Liver (tissue), 7 donors: ENCODE measurements at regions not wholly inside any gene's neighbourhood (a gene's known extent, or its start where the extent isn't known, plus 50 kb on each side); places are given as distances from the start of the nearest gene placed in this dataset.

ENCODE experiments used
- DNase-seq: peaks from one replicate; pipeline ENCODE4 v3.0.0-alpha.2; 2017; ENCODE audit warnings: low spot score
- H3K27ac ChIP-seq, 2 donors: one replicate each; pipeline ENCODE4 v1.7.0; 2013; ENCODE audit warnings: inconsistent platforms in 2 of 2, low read length in 2 of 2, control low read depth in 1 of 2, low read depth in 1 of 2, mild to moderate bottlenecking in 1 of 2
- H3K27me3 ChIP-seq, 4 donors: one replicate each; pipeline versions ENCODE4 v1.6.1 to v1.7.0; 2013; ENCODE audit warnings: low read length in 3 of 4, inconsistent platforms in 1 of 4, mild to moderate bottlenecking in 1 of 4, moderate library complexity in 1 of 4; ENCODE audit not compliant: control insufficient read depth in 4 of 4, insufficient read depth in 4 of 4
- H3K36me3 ChIP-seq, 4 donors: one replicate each; pipeline versions ENCODE4 v1.6.1 to v1.7.0; 2013; ENCODE audit warnings: low read length in 3 of 4, mild to moderate bottlenecking in 3 of 4, low read depth in 1 of 4, moderate library complexity in 1 of 4; ENCODE audit not compliant: control insufficient read depth in 4 of 4, insufficient read depth in 3 of 4
- H3K4me1 ChIP-seq, 4 donors: one replicate each; pipeline versions ENCODE4 v1.6.1 to v1.7.0; 2013; ENCODE audit warnings: low read length in 3 of 4, mild to moderate bottlenecking in 3 of 4, moderate library complexity in 1 of 4; ENCODE audit not compliant: control insufficient read depth in 4 of 4, insufficient read depth in 4 of 4
- H3K4me3 ChIP-seq, 3 donors: one replicate each; pipeline versions ENCODE4 v1.6.1 to v1.7.0; 2013; ENCODE audit warnings: low read length in 3 of 3, control low read depth in 1 of 3, low read depth in 1 of 3, mild to moderate bottlenecking in 1 of 3
- H3K9ac ChIP-seq, 2 donors: one replicate each; pipeline ENCODE4 v1.7.0; 2013; ENCODE audit warnings: low read length in 2 of 2, mild to moderate bottlenecking in 2 of 2, moderate library complexity in 2 of 2, control low read depth in 1 of 2, low read depth in 1 of 2
- H3K9me3 ChIP-seq, 4 donors: one replicate each; pipeline versions ENCODE4 v1.6.1 to v1.7.0; 2013; ENCODE audit warnings: low read length in 3 of 4; ENCODE audit not compliant: control insufficient read depth in 4 of 4
- EGR1 ChIP-seq, 2 donors: IDR thresholded peaks; 2 replicates each; pipeline ENCODE4 v1.6.1; 2016 to 2018; ENCODE audit warnings: antibody characterized with exemption in 2 of 2, low read depth in 2 of 2
- FOXA2 ChIP-seq: IDR thresholded peaks from 2 replicates; pipeline ENCODE4 v1.6.1; 2016; ENCODE audit warnings: antibody characterized with exemption
- GABPA ChIP-seq, 2 donors: IDR thresholded peaks in 1 of 2; conservative IDR thresholded peaks in 1 of 2; 2 replicates each; pipeline ENCODE4 v1.6.1; 2016; ENCODE audit warnings: antibody characterized with exemption in 2 of 2, mild to moderate bottlenecking in 1 of 2, moderate library complexity in 1 of 2
- HNF4A ChIP-seq, 2 donors: conservative IDR thresholded peaks; 2 replicates each; pipeline ENCODE4 v1.6.1; 2016; ENCODE audit warnings: antibody characterized with exemption in 2 of 2, mild to moderate bottlenecking in 2 of 2
- JUND ChIP-seq, 2 donors: IDR thresholded peaks; 2 replicates each; pipeline ENCODE4 v1.6.1; 2016; ENCODE audit warnings: antibody characterized with exemption in 2 of 2
- NR2F2 ChIP-seq: IDR thresholded peaks from 2 replicates; pipeline ENCODE4 v1.6.1; 2016; ENCODE audit warnings: antibody characterized with exemption
- RAD21 ChIP-seq, 2 donors: IDR thresholded peaks; 2 replicates each; pipeline ENCODE4 v1.6.1; 2016; ENCODE audit warnings: antibody characterized with exemption in 2 of 2, mild to moderate bottlenecking in 2 of 2
- RXRA ChIP-seq, 2 donors: IDR thresholded peaks; 2 replicates each; pipeline ENCODE4 v1.6.1; 2017 to 2018; ENCODE audit warnings: antibody characterized with exemption in 2 of 2, mild to moderate bottlenecking in 1 of 2
- SP1 ChIP-seq: IDR thresholded peaks from 2 replicates; pipeline ENCODE4 v1.6.1; 2018; ENCODE audit warnings: antibody characterized with exemption, mild to moderate bottlenecking
- TAF1 ChIP-seq: conservative IDR thresholded peaks from 2 replicates; pipeline ENCODE4 v1.6.1; 2016; ENCODE audit warnings: antibody characterized with exemption, mild to moderate bottlenecking
- WGBS: extraction: QIAGEN DNeasy Blood & Tissue Kit; methylation state at CpG from one replicate; pipeline ENCODE4 v1.1.7; 2013; 5-methylcytosine and 5-hydroxymethylcytosine counted together
- TF ChIP-seq, protein P1 (sequence below): IDR thresholded peaks from 2 replicates; pipeline ENCODE4 v1.6.1; 2016; ENCODE audit warnings: antibody characterized with exemption
- TF ChIP-seq, protein P2 (sequence below): IDR thresholded peaks from 2 replicates; pipeline ENCODE4 v1.6.1; 2016; ENCODE audit warnings: antibody characterized with exemption
- TF ChIP-seq, protein P3 (sequence below): IDR thresholded peaks from 2 replicates; pipeline ENCODE4 v1.6.1; 2016; ENCODE audit warnings: antibody characterized with exemption, mild to moderate bottlenecking
- TF ChIP-seq, protein P4 (sequence below): IDR thresholded peaks from 2 replicates; pipeline ENCODE4 v1.6.1; 2016; ENCODE audit warnings: antibody characterized with exemption
- donor health status: healthy.
- donor health status: healthy.
- donor health status: healthy.
- donor health status: healthy.

DNA sequence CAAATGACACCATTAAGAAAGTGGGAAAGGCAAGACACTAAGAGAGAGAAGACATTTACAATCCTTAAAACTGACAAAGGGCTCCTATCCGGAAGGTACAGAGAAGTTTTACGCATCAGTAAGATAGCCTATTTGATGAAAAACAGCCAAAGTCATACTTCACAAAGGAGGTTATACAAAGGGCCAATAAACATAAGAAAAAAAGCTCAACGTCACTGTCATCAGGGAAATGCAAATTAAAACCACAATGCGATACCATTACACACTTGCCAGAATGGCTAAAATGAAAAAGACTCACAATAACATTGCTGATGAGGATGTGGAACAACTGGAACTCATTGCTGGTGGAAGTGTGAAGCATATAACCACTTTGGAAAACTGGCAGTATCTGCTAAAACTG is 168.6 kb upstream of the FAR2 start:
- H3K9me3 ChIP-seq: no peaks in the 10 kb centered on the region
- WGBS: 90% methylated on average over 4 of the region's 4 CpGs
- H3K4me3 ChIP-seq: no peak overlapping the region
- no peak overlapping the region for H3K9ac ChIP-seq
- no peak for DNase-seq
- no peaks in the 10 kb centered on the region for H3K36me3 ChIP-seq
- H3K27me3 ChIP-seq: no peaks in the 10 kb centered on the region
- TF ChIP-seq GABPA (IDR thresholded peaks at IDR 0.05 in 1 of 2, conservative IDR thresholded peaks at IDR 0.05 in 1 of 2) (no peak), EGR1 (IDR thresholded peaks at IDR 0.05; ENCODE audit: low read depth in 2 of 2) (no peak), JUND (IDR thresholded peaks at IDR 0.05) (no peak), TAF1 (no peak), RXRA (IDR thresholded peaks at IDR 0.05) (no peak), FOXA2 (no peak), RAD21 (IDR thresholded peaks at IDR 0.05) (no peak), NR2F2 (no peak), SP1 (no peak)
- TF ChIP-seq, protein P1, sequence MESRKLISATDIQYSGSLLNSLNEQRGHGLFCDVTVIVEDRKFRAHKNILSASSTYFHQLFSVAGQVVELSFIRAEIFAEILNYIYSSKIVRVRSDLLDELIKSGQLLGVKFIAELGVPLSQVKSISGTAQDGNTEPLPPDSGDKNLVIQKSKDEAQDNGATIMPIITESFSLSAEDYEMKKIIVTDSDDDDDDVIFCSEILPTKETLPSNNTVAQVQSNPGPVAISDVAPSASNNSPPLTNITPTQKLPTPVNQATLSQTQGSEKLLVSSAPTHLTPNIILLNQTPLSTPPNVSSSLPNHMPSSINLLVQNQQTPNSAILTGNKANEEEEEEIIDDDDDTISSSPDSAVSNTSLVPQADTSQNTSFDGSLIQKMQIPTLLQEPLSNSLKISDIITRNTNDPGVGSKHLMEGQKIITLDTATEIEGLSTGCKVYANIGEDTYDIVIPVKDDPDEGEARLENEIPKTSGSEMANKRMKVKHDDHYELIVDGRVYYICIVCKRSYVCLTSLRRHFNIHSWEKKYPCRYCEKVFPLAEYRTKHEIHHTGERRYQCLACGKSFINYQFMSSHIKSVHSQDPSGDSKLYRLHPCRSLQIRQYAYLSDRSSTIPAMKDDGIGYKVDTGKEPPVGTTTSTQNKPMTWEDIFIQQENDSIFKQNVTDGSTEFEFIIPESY: no peak
- TF ChIP-seq, protein P2, sequence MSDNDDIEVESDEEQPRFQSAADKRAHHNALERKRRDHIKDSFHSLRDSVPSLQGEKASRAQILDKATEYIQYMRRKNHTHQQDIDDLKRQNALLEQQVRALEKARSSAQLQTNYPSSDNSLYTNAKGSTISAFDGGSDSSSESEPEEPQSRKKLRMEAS: no peak
- TF ChIP-seq, protein P3, sequence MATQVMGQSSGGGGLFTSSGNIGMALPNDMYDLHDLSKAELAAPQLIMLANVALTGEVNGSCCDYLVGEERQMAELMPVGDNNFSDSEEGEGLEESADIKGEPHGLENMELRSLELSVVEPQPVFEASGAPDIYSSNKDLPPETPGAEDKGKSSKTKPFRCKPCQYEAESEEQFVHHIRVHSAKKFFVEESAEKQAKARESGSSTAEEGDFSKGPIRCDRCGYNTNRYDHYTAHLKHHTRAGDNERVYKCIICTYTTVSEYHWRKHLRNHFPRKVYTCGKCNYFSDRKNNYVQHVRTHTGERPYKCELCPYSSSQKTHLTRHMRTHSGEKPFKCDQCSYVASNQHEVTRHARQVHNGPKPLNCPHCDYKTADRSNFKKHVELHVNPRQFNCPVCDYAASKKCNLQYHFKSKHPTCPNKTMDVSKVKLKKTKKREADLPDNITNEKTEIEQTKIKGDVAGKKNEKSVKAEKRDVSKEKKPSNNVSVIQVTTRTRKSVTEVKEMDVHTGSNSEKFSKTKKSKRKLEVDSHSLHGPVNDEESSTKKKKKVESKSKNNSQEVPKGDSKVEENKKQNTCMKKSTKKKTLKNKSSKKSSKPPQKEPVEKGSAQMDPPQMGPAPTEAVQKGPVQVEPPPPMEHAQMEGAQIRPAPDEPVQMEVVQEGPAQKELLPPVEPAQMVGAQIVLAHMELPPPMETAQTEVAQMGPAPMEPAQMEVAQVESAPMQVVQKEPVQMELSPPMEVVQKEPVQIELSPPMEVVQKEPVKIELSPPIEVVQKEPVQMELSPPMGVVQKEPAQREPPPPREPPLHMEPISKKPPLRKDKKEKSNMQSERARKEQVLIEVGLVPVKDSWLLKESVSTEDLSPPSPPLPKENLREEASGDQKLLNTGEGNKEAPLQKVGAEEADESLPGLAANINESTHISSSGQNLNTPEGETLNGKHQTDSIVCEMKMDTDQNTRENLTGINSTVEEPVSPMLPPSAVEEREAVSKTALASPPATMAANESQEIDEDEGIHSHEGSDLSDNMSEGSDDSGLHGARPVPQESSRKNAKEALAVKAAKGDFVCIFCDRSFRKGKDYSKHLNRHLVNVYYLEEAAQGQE: no peak
- TF ChIP-seq, protein P4, sequence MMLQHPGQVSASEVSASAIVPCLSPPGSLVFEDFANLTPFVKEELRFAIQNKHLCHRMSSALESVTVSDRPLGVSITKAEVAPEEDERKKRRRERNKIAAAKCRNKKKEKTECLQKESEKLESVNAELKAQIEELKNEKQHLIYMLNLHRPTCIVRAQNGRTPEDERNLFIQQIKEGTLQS: no peak
- no peaks in the 10 kb centered on the region for H3K4me1 ChIP-seq
- H3K27ac ChIP-seq: no peak overlapping the region

DNA sequence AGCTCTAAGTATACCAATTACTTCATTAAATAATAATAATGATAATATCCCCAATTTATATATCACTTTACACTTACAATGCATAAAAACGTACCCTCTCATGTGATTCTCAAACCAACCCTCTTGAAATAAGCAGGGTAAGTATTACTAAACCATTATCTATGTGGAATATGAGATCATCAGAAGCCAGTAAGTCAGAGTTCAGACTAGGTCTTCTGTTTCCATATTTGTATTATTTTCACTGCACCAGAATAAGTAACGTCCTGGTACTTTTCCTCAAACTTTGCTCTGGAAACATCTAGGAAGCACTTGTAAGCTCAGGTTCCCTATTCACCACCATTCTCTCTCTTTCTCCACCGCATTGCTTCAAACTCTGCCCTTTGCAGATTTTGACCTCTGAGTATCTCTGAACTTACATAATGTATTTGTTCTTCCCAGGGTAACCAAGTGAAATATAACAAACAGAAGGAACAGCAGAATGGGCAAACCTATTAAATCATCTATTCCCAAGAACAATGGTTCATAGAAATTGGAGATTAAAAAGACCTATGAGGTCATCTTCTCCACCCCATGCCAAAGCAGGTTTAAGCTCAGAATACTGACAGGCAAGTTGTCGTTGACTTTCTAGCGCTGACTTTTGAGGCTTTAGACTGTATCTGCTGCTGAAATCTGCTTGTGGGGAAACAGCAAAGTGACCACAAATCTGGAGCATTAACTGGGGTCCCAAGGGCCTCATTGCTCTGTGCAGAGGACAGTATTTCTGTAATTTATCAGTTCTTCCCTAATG is 161.3 kb upstream of the FAR2 start:
- Histone ChIP-seq H3K27ac (no peak overlapping the region), H3K4me3 (no peak overlapping the region), H3K9me3 (no peaks in the 10 kb centered on the region)

More for the DNA sequence above, 161.3 kb upstream of the FAR2 start:
- TF ChIP-seq FOXA2 (no peak), RXRA (IDR thresholded peaks at IDR 0.05) (peak in 1 of 2 donors; percentile 13), HNF4A (conservative IDR thresholded peaks at IDR 0.05) (peak; percentile 51 to 55)
- Histone ChIP-seq H3K36me3 (no peaks in the 10 kb centered on the region), H3K27me3 (no peaks in the 10 kb centered on the region), H3K4me1 (peaks cover 0 to 9% (median 3%) of the 10 kb centered on the region in 4 donors), H3K9ac (no peak overlapping the region)
- WGBS: 39% methylated on average over 5 of the region's 5 CpGs
- no peak for DNase-seq
